Keratinocyte (primary cell): ENCODE measurements at regions not wholly inside any gene's neighbourhood (a gene's known extent, or its start where the extent isn't known, plus 50 kb on each side); places are given as distances from the start of the nearest gene placed in this dataset.

Experiments
- DNase-seq: peaks from one replicate; pipeline ENCODE4 v3.0.0-alpha.2; 2011; ENCODE audit warnings: low read depth, missing footprints, low spot score
- FAIRE-seq: peaks from 2 replicates; lab custom pipeline; 2011; peaks lifted over from hg19 to GRCh38; lab: Jason Lieb, UNC
- H2AFZ ChIP-seq: 2 replicates; pipeline ENCODE4 v1.6.0; 2012; ENCODE audit warnings: low read length, control low read depth, inconsistent platforms; ENCODE audit not compliant: control insufficient read depth
- H3K27ac ChIP-seq: 2 replicates; pipeline ENCODE4 v1.5.1; 2011; ENCODE audit warnings: low read length; ENCODE audit not compliant: control insufficient read depth, insufficient read depth
- H3K27me3 ChIP-seq: 3 replicates; pipeline ENCODE4 v1.6.0; 2011; ENCODE audit warnings: low read length; ENCODE audit not compliant: control insufficient read depth, insufficient read depth; ENCODE audit errors: extremely low read depth
- H3K36me3 ChIP-seq, 2 experiments: 2 replicates in 1 of 2; 3 replicates in 1 of 2; pipeline ENCODE4 v1.5.1; 2011; ENCODE audit warnings: low read length in 2 of 2, mild to moderate bottlenecking in 1 of 2; ENCODE audit not compliant: control insufficient read depth in 2 of 2, insufficient read depth in 2 of 2; ENCODE audit errors: extremely low read depth in 1 of 2
- H3K4me1 ChIP-seq: 3 replicates; pipeline ENCODE4 v1.5.1; 2011; ENCODE audit warnings: low read length; ENCODE audit not compliant: control insufficient read depth, insufficient read depth; ENCODE audit errors: extremely low read depth
- H3K4me2 ChIP-seq: 3 replicates; pipeline ENCODE4 v1.6.0; 2011; ENCODE audit warnings: low read depth, low read length; ENCODE audit not compliant: control insufficient read depth, insufficient read depth; ENCODE audit errors: extremely low read depth
- H3K4me3 ChIP-seq, 3 experiments: fragments of 200-600 bp in 1 of 3; sonication (generic) in 1 of 3; 2 replicates in 2 of 3; 3 replicates in 1 of 3; pipeline ENCODE4 v1.5.1; 2011 to 2016; ENCODE audit warnings: low read length in 3 of 3, mild to moderate bottlenecking in 3 of 3, control low read depth in 2 of 3, inconsistent platforms in 1 of 3, low read depth in 1 of 3, mixed read lengths in 1 of 3, mixed run types in 1 of 3, moderate library complexity in 1 of 3; ENCODE audit not compliant: control insufficient read depth in 2 of 3, insufficient read depth in 2 of 3; ENCODE audit errors: extremely low read depth in 1 of 3
- H3K79me2 ChIP-seq: 2 replicates; pipeline ENCODE4 v1.6.0; 2012; ENCODE audit warnings: low read length; ENCODE audit not compliant: control insufficient read depth, insufficient read depth
- H3K9ac ChIP-seq: 3 replicates; pipeline ENCODE4 v1.6.0; 2011; ENCODE audit warnings: low read length; ENCODE audit not compliant: control insufficient read depth, insufficient read depth; ENCODE audit errors: extremely low read depth
- H3K9me1 ChIP-seq: 3 replicates; pipeline ENCODE4 v1.6.0; 2011; ENCODE audit warnings: low read length; ENCODE audit not compliant: control insufficient read depth, insufficient read depth; ENCODE audit errors: extremely low read depth
- H3K9me3 ChIP-seq: 2 replicates; pipeline ENCODE4 v1.5.1; 2012; ENCODE audit warnings: low read depth, low read length; ENCODE audit not compliant: control insufficient read depth
- H4K20me1 ChIP-seq: 3 replicates; pipeline ENCODE4 v1.6.0; 2011; ENCODE audit warnings: low read length; ENCODE audit not compliant: control insufficient read depth, insufficient read depth; ENCODE audit errors: extremely low read depth
- EZH2 ChIP-seq: IDR thresholded peaks from one replicate; pipeline ENCODE4 v1.6.1; 2012; ENCODE audit warnings: inconsistent platforms, mild to moderate bottlenecking, low read length, moderate library complexity
- dilution Hi-C: fragments of 300-500 bp; cut with MboI; formaldehyde crosslinking; loops from one replicate; pipeline ENCODE4 v1.7.0; 2020; ENCODE audit warnings: low sequenced_read_pairs; ENCODE audit not compliant: extremely low pct_ligation_motif_present
- TF ChIP-seq, protein P1 (sequence below), 3 experiments: IDR thresholded peaks in 1 of 3; conservative IDR thresholded peaks in 1 of 3; optimal IDR thresholded peaks in 1 of 3; 2 replicates in 2 of 3; 3 replicates in 1 of 3; pipeline versions ENCODE3 to v1.5.1; 2011; ENCODE audit warnings: low read length in 3 of 3, mild to moderate bottlenecking in 3 of 3, moderate library complexity in 2 of 3, control low read depth in 1 of 3, inconsistent platforms in 1 of 3; ENCODE audit not compliant: insufficient read depth in 2 of 3; ENCODE audit errors: extremely low read depth in 1 of 3

DNA sequence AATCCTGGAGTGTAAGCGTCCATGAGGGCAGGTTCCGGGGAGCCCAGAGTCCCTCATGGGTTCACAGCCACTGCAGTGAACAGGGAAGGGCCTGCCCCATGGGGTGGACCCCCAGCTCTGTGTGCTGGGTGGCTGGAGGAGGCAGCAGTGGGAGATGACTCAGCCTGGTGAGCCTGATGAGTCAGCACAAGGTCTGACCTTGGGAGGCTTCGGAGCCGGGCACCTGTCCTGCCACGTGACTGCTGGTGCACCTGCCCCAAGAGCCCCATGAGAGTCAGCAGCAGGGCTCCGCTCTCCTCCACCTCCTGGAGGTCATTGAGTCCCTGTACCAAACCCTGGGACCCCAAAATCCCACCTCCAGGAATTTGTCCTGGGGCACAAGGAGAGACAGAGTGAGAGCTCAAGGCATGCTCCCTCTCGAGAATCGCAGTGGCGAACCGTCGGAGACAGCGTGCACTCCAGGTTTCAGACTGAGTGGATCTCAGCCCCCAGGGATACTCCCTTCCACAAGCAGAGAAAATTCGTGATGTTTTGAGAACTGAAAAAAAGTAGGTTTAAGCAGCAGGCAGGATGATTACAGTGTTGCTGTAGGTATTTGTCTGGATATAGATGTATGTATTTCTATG, 1221.7 kb downstream of the BRD1 start:
- dilution Hi-C loops = no loop called here
- H3K36me3 ChIP-seq = no peaks in the 10 kb centered on the region
- no peaks in the 10 kb centered on the region for H3K79me2 ChIP-seq
- no peak for TF ChIP-seq EZH2
- TF ChIP-seq, protein P1, sequence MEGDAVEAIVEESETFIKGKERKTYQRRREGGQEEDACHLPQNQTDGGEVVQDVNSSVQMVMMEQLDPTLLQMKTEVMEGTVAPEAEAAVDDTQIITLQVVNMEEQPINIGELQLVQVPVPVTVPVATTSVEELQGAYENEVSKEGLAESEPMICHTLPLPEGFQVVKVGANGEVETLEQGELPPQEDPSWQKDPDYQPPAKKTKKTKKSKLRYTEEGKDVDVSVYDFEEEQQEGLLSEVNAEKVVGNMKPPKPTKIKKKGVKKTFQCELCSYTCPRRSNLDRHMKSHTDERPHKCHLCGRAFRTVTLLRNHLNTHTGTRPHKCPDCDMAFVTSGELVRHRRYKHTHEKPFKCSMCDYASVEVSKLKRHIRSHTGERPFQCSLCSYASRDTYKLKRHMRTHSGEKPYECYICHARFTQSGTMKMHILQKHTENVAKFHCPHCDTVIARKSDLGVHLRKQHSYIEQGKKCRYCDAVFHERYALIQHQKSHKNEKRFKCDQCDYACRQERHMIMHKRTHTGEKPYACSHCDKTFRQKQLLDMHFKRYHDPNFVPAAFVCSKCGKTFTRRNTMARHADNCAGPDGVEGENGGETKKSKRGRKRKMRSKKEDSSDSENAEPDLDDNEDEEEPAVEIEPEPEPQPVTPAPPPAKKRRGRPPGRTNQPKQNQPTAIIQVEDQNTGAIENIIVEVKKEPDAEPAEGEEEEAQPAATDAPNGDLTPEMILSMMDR (optimal IDR thresholded peaks at IDR 0.05 in 1 of 3, IDR thresholded peaks at IDR 0.05 in 1 of 3, conservative IDR thresholded peaks at IDR 0.05 in 1 of 3; ENCODE audit: extremely low read depth in 1 of 3, insufficient read depth in 2 of 3, low read length in 3 of 3) = no peak
- no peak overlapping the region for H3K4me3 ChIP-seq
- H3K9me1 ChIP-seq = no peaks in the 10 kb centered on the region
- H2AFZ ChIP-seq = no peak overlapping the region
- no peak for DNase-seq
- peaks cover 32% of the 10 kb centered on the region for H3K9me3 ChIP-seq
- no peak overlapping the region for H3K4me2 ChIP-seq
- no peaks in the 10 kb centered on the region for H3K27me3 ChIP-seq
- H3K27ac ChIP-seq = no peak overlapping the region
- H4K20me1 ChIP-seq = no peaks in the 10 kb centered on the region
- FAIRE-seq = no peak
- no peaks in the 10 kb centered on the region for H3K4me1 ChIP-seq
- no peak overlapping the region for H3K9ac ChIP-seq

DNA sequence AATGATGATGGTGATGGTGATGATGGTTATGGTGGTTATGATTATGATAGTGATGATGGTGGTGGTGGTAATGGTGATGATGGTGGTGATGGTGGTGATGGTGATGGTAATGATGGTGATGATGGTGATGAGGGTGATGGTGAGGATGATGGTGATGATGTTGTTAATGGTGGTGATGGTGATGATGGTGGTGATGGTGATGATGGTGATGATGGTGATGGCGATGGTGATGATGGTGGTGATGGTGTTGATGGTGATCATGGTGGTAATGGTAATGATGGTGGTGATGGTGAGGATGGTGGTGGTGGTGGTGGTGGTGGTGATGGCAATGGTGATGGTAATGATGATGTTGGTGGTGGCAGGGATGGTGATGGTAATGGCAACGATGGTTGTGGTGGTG, 1222.5 kb downstream of the BRD1 start:
- DNase-seq (no peak), FAIRE-seq (no peak)
- Histone ChIP-seq H2AFZ (no peak overlapping the region), H3K4me3 (no peak overlapping the region), H3K36me3 (no peaks in the 10 kb centered on the region), H3K79me2 (no peaks in the 10 kb centered on the region), H3K9me1 (no peaks in the 10 kb centered on the region), H3K27ac (no peak overlapping the region), H4K20me1 (no peaks in the 10 kb centered on the region), H3K4me1 (no peaks in the 10 kb centered on the region), H3K9ac (no peak overlapping the region), H3K4me2 (no peak overlapping the region), H3K27me3 (no peaks in the 10 kb centered on the region), H3K9me3 (peaks cover 37% of the 10 kb centered on the region)
- dilution Hi-C loops = no loop called here
- TF ChIP-seq EZH2 = no peak
- TF ChIP-seq, protein P1 (optimal IDR thresholded peaks at IDR 0.05 in 1 of 3, IDR thresholded peaks at IDR 0.05 in 1 of 3, conservative IDR thresholded peaks at IDR 0.05 in 1 of 3; ENCODE audit: extremely low read depth in 1 of 3, insufficient read depth in 2 of 3, low read length in 3 of 3) = no peak
